ENCODE measurements at regions not wholly inside any gene's neighbourhood (a gene's known extent, or its start where the extent isn't known, plus 50 kb on each side); places are given as distances from the start of the nearest gene placed in this dataset.

- Histone ChIP-seq H3K27me3 (ENCODE audit: insufficient read depth) (no peaks in the 10 kb centered on the region), H4K20me1 (ENCODE audit: insufficient read depth) (no peaks in the 10 kb centered on the region), H3K9me2 (no peaks in the 10 kb centered on the region), H3K4me2 (no peak overlapping the region), H3K4me1 (ENCODE audit: control insufficient read depth in 1 of 2, insufficient read depth in 2 of 2, low read depth in 1 of 2, low read length in 1 of 2) (no peaks in the 10 kb centered on the region), H3K36me3 (replicated peaks in 1 of 2; ENCODE audit: control insufficient read depth in 1 of 2, insufficient read depth in 2 of 2, low read length in 1 of 2) (no peaks in the 10 kb centered on the region), H3F3A (replicated peaks; ENCODE audit: insufficient read depth) (no peaks in the 10 kb centered on the region), H3K4me3 (ENCODE audit: low read depth in 2 of 2, low read length in 1 of 2) (no peak overlapping the region), H2AFZ (ENCODE audit: low read depth) (no peak overlapping the region), H3K9me3 (no peaks in the 10 kb centered on the region), H3K27ac (ENCODE audit: low read depth in 2 of 2, low read length in 1 of 2) (no peak overlapping the region), H3K9ac (no peak overlapping the region), H3K79me2 (ENCODE audit: insufficient read depth) (no peaks in the 10 kb centered on the region)
- no peak for DNase-seq
- TF ChIP-seq FOSL2 (IDR thresholded peaks at IDR 0.05; ENCODE audit: borderline replicate concordance, low read depth): no peak
- no peak for TF ChIP-seq MEF2A (IDR thresholded peaks at IDR 0.05; ENCODE audit: borderline replicate concordance, low read depth)
- TF ChIP-seq NRF1 (IDR thresholded peaks at IDR 0.05; ENCODE audit: low read depth, low read length): no peak
- no peak for TF ChIP-seq YY1 (IDR thresholded peaks at IDR 0.05; ENCODE audit: low read depth)
- no peak for TF ChIP-seq REST (IDR thresholded peaks at IDR 0.05; ENCODE audit: low read depth, low read length)
- no peak for TF ChIP-seq CHD2 (IDR thresholded peaks at IDR 0.05; ENCODE audit: low read length, partially characterized antibody)
- no peak for TF ChIP-seq MXI1 (IDR thresholded peaks at IDR 0.05; ENCODE audit: low read depth, low read length)
- no peak for TF ChIP-seq USF1 (IDR thresholded peaks at IDR 0.05; ENCODE audit: borderline replicate concordance, low read depth)
- CTCF ChIA-PET: interaction anchor here (0.6 kb wide), 1 partner anchor 1390 kb away, joined by 3 read pairs; no protein-coding TSS in a partner anchor
- POLR2A ChIA-PET: no interaction called here
- WGBS (ENCODE audit: low lambda C conversion rate): 6% methylated on average over 1 of the region's 1 CpG
Measured at GRCh38 chrX:82765811-82766210, 742.3 kb upstream of the POU3F4 start.

GRCh38 chrX:82775426-82775825 lies 732.7 kb upstream of the POU3F4 start:
- DNase-seq: no peak
- H3K79me2 ChIP-seq (ENCODE audit: insufficient read depth): no peaks in the 10 kb centered on the region
- ChIA-PET POLR2A (no interaction called here), CTCF (no interaction called here)
- no peak for TF ChIP-seq GATA2 (CRISPR knock-in tag; IDR thresholded peaks at IDR 0.05)
- no peak for TF ChIP-seq JUND (IDR thresholded peaks at IDR 0.05)
- no peak for TF ChIP-seq MEF2A (IDR thresholded peaks at IDR 0.05; ENCODE audit: borderline replicate concordance, low read depth)
- H3K4me1 ChIP-seq (ENCODE audit: control insufficient read depth in 1 of 2, insufficient read depth in 2 of 2, low read depth in 1 of 2, low read length in 1 of 2): no peaks in the 10 kb centered on the region
- no peak overlapping the region for H3K9ac ChIP-seq
- H3F3A ChIP-seq (replicated peaks; ENCODE audit: insufficient read depth): no peaks in the 10 kb centered on the region
- no peaks in the 10 kb centered on the region for H3K36me3 ChIP-seq (replicated peaks in 1 of 2; ENCODE audit: control insufficient read depth in 1 of 2, insufficient read depth in 2 of 2, low read length in 1 of 2)
- no peaks in the 10 kb centered on the region for H3K9me2 ChIP-seq
- H2AFZ ChIP-seq (ENCODE audit: low read depth): no peak overlapping the region
- H3K4me2 ChIP-seq: no peak overlapping the region
- H4K20me1 ChIP-seq (ENCODE audit: insufficient read depth): no peaks in the 10 kb centered on the region
- 4% methylated on average over 3 of the region's 3 CpGs for WGBS (ENCODE audit: low lambda C conversion rate)
- H3K4me3 ChIP-seq (ENCODE audit: low read depth in 2 of 2, low read length in 1 of 2): no peak overlapping the region
- H3K9me3 ChIP-seq: no peaks in the 10 kb centered on the region
- H3K27ac ChIP-seq (ENCODE audit: low read depth in 2 of 2, low read length in 1 of 2): no peak overlapping the region
- no peaks in the 10 kb centered on the region for H3K27me3 ChIP-seq (ENCODE audit: insufficient read depth)

Measured in SK-N-SH (cell line).